ENCODE measurements at regions not wholly inside any gene's neighbourhood (a gene's known extent, or its start where the extent isn't known, plus 50 kb on each side); places are given as distances from the start of the nearest gene placed in this dataset.

GRCh38 chr10:58081353-58081752, 186.3 kb downstream of the IPMK start:
- TF ChIP-seq, protein P1, sequence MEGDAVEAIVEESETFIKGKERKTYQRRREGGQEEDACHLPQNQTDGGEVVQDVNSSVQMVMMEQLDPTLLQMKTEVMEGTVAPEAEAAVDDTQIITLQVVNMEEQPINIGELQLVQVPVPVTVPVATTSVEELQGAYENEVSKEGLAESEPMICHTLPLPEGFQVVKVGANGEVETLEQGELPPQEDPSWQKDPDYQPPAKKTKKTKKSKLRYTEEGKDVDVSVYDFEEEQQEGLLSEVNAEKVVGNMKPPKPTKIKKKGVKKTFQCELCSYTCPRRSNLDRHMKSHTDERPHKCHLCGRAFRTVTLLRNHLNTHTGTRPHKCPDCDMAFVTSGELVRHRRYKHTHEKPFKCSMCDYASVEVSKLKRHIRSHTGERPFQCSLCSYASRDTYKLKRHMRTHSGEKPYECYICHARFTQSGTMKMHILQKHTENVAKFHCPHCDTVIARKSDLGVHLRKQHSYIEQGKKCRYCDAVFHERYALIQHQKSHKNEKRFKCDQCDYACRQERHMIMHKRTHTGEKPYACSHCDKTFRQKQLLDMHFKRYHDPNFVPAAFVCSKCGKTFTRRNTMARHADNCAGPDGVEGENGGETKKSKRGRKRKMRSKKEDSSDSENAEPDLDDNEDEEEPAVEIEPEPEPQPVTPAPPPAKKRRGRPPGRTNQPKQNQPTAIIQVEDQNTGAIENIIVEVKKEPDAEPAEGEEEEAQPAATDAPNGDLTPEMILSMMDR (conservative IDR thresholded peaks at IDR 0.05 in 1 of 2, IDR thresholded peaks at IDR 0.05 in 1 of 2; ENCODE audit: extremely low read depth in 1 of 2, insufficient read depth in 1 of 2, low read depth in 1 of 2, low read length in 2 of 2), result no peak
- no peak for TF ChIP-seq EZH2 (IDR thresholded peaks at IDR 0.05; ENCODE audit: borderline replicate concordance, low read length)
